Vagina (tissue), 2 donors: ENCODE measurements at regions not wholly inside any gene's neighbourhood (a gene's known extent, or its start where the extent isn't known, plus 50 kb on each side); places are given as distances from the start of the nearest gene placed in this dataset.

ENCODE experiments used
- DNase-seq, 2 donors: peaks; one replicate each; pipeline ENCODE4 v3.0.0-alpha.2; 2017; ENCODE audit errors: extremely low spot score in 2 of 2
- H3K27ac ChIP-seq: fragments of 200-600 bp; sonication (generic); one replicate; pipeline ENCODE4 v1.5.1; 2019
- H3K27me3 ChIP-seq: fragments of 200-600 bp; sonication (generic); one replicate; pipeline ENCODE4 v1.5.1; 2019
- H3K36me3 ChIP-seq, 2 donors: fragments of 200-600 bp; sonication (generic); one replicate each; pipeline ENCODE4 v1.5.1; 2017 to 2019
- H3K4me1 ChIP-seq: fragments of 200-600 bp; sonication (generic); one replicate; pipeline ENCODE4 v1.5.1; 2019
- H3K4me3 ChIP-seq, 2 donors: fragments of 200-600 bp; sonication (generic); 1 replicate in 1 of 2; 2 replicates in 1 of 2; pipeline ENCODE4 v1.5.1; 2016 to 2019
- H3K9me3 ChIP-seq: fragments of 200-600 bp; sonication (generic); one replicate; pipeline ENCODE4 v1.5.1; 2019
- CTCF ChIP-seq, 3 experiments: fragments of 450-650 bp in 2 of 3; fragments of 200-600 bp in 1 of 3; sonication (generic) in 1 of 3; IDR thresholded peaks; one replicate each; pipeline ENCODE4 v1.5.1; 2017 to 2019; ENCODE audit warnings: antibody characterized with exemption in 3 of 3, mild to moderate bottlenecking in 2 of 3, moderate library complexity in 2 of 3
- POLR2A ChIP-seq, 2 donors: fragments of 450-650 bp; IDR thresholded peaks; one replicate each; pipeline ENCODE4 v1.6.1; 2017; ENCODE audit warnings: antibody characterized with exemption in 2 of 2, mild to moderate bottlenecking in 2 of 2, moderate library complexity in 2 of 2
- POLR2AphosphoS5 ChIP-seq, 2 donors: sonication (generic); formaldehyde crosslinking; IDR thresholded peaks; one replicate each; pipeline ENCODE4 v1.9.0; 2017; ENCODE audit warnings: antibody characterized with exemption in 2 of 2, mild to moderate bottlenecking in 2 of 2, low read depth in 1 of 2; ENCODE audit not compliant: insufficient read depth in 1 of 2
- intact Hi-C: fragments of 100-400 bp; cut with DNase I; formaldehyde crosslinking; loops from one replicate; pipeline ENCODE4 v1.15.1; 2023

- TF ChIP-seq CTCF (IDR thresholded peaks at IDR 0.05) (no peak), POLR2AphosphoS5 (IDR thresholded peaks at IDR 0.05; ENCODE audit: insufficient read depth in 1 of 2, low read depth in 1 of 2) (no peak), POLR2A (IDR thresholded peaks at IDR 0.05) (no peak)
- H3K9me3 ChIP-seq = no peaks in the 10 kb centered on the region
- H3K27me3 ChIP-seq = no peaks in the 10 kb centered on the region
- intact Hi-C loops = no loop called here
- H3K4me3 ChIP-seq = no peak overlapping the region
- no peaks in the 10 kb centered on the region for H3K36me3 ChIP-seq
- no peaks in the 10 kb centered on the region for H3K4me1 ChIP-seq
- no peak overlapping the region for H3K27ac ChIP-seq
- no peak for DNase-seq
Observed at GRCh38 chr13:99830931-99831330, 140.6 kb downstream of the ZIC5 start.

DNA sequence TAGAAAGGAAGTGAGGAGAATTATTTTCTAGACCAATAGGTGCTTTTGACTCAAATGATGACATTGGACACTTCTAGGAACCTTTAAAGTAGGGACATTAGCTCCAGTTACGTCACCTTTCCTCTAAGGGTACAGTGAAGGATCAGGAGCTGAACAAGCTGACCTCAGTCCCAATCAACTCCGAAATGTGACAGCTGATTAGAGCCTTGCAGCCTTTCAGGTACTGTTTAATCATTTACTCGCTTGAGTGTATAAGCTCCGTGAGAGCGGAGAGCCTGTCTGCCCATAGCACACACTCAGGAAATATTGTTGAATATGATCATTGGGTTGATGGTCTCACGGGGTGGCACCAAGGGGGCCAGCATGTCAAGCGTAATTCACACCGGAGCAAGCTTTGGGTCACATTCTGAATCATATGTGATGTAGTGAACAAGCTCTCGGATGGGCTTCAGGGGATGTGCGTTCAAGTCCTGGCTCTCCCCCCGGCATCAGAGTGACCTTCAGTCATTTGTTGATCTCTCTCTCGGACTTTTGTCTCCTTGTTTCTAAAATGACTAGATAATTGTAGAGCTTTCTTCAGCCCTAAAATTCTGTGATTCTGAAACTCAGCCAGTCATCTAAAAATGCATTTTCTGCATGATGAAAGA is 141.9 kb downstream of the ZIC5 start:
- DNase-seq = no peak
- H3K4me3 ChIP-seq = no peak overlapping the region
- TF ChIP-seq CTCF (IDR thresholded peaks at IDR 0.05) (no peak), POLR2AphosphoS5 (IDR thresholded peaks at IDR 0.05; ENCODE audit: insufficient read depth in 1 of 2, low read depth in 1 of 2) (no peak), POLR2A (IDR thresholded peaks at IDR 0.05) (no peak)
- H3K27ac ChIP-seq = no peak overlapping the region
- no peaks in the 10 kb centered on the region for H3K27me3 ChIP-seq
- H3K9me3 ChIP-seq = no peaks in the 10 kb centered on the region
- no peaks in the 10 kb centered on the region for H3K4me1 ChIP-seq
- H3K36me3 ChIP-seq = no peaks in the 10 kb centered on the region
- intact Hi-C loops = no loop called here

GRCh38 chr13:99829161-99829560 is 142.4 kb downstream of the ZIC5 start:
- Histone ChIP-seq H3K9me3 (no peaks in the 10 kb centered on the region), H3K27me3 (no peaks in the 10 kb centered on the region), H3K4me3 (no peak overlapping the region), H3K27ac (no peak overlapping the region), H3K4me1 (no peaks in the 10 kb centered on the region), H3K36me3 (no peaks in the 10 kb centered on the region)
- intact Hi-C loops = no loop called here
- DNase-seq = no peak
- no peak for TF ChIP-seq POLR2AphosphoS5 (IDR thresholded peaks at IDR 0.05; ENCODE audit: insufficient read depth in 1 of 2, low read depth in 1 of 2)
- no peak for TF ChIP-seq CTCF (IDR thresholded peaks at IDR 0.05)
- TF ChIP-seq POLR2A (IDR thresholded peaks at IDR 0.05) = no peak

DNA sequence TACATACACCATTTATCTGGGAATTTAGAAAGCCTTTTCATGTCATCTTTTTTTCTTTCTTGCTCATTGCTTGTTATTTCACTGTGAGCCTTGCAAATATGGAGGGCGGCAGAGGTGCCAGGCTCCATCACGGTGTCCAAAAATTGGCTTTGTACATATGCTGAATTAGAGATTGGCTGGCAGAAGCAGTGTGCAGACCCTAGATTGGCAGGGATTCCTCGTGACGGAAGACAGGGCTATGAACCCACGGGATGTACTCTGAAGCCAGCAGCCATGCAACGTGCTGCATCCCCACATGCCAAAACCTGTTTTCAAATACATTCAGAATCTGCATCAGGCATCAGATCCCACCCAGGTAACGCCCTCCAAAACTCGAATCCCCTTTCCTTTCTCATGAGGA is 142.8 kb downstream of the ZIC5 start:
- Histone ChIP-seq H3K9me3 (no peaks in the 10 kb centered on the region), H3K27ac (no peak overlapping the region), H3K4me3 (no peak overlapping the region), H3K27me3 (no peaks in the 10 kb centered on the region), H3K36me3 (no peaks in the 10 kb centered on the region), H3K4me1 (no peaks in the 10 kb centered on the region)
- intact Hi-C loops = no loop called here
- no peak for DNase-seq
- TF ChIP-seq POLR2A (IDR thresholded peaks at IDR 0.05) (no peak), POLR2AphosphoS5 (IDR thresholded peaks at IDR 0.05; ENCODE audit: insufficient read depth in 1 of 2, low read depth in 1 of 2) (no peak), CTCF (IDR thresholded peaks at IDR 0.05) (no peak)

DNA sequence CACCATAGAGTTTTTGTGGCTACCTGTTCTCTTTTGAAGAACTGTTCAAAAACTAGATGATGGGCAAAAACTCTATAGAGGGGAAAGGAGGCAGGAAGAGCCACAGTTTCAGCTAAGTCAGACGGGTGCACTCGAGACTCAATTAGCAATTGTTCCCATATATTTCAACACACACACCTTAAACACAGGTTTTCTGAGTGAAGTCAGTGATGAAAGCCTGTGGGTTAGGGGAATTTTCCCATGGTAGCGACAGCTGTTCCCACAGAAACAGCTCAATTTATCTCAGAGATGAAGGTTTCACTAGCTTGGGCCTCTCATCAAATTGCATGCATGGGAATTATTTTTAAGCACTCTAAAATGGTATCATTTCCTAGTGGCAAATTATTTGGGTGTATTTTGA is 143.4 kb downstream of the ZIC5 start:
- no peaks in the 10 kb centered on the region for H3K27me3 ChIP-seq
- no peaks in the 10 kb centered on the region for H3K9me3 ChIP-seq
- intact Hi-C loops = no loop called here
- DNase-seq = no peak
- no peaks in the 10 kb centered on the region for H3K36me3 ChIP-seq
- H3K4me1 ChIP-seq = no peaks in the 10 kb centered on the region
- no peak overlapping the region for H3K4me3 ChIP-seq
- H3K27ac ChIP-seq = no peak overlapping the region
- TF ChIP-seq POLR2A (IDR thresholded peaks at IDR 0.05) = no peak
- TF ChIP-seq POLR2AphosphoS5 (IDR thresholded peaks at IDR 0.05; ENCODE audit: insufficient read depth in 1 of 2, low read depth in 1 of 2) = no peak
- TF ChIP-seq CTCF (IDR thresholded peaks at IDR 0.05) = no peak
